ENCODE measurements at regions not wholly inside any gene's neighbourhood (a gene's known extent, or its start where the extent isn't known, plus 50 kb on each side); places are given as distances from the start of the nearest gene placed in this dataset.
"Not testable (repeated sequence)": the region's sequence is repeated elsewhere in the genome, so short reads cannot be mapped to it uniquely, and the experiment has no call there.

GRCh38 chr4:138439143-138439581 lies 197.0 kb upstream of the SLC7A11 start:
- DNase-seq, result no peak
- Mint-ChIP-seq H3K4me3 (no peak overlapping the region), H3K36me3 (no peaks in the 10 kb centered on the region), H3K9me3 (peaks cover 1 to 16% (median 8%) of the 10 kb centered on the region in 5 donors), H3K4me1 (no peaks in the 10 kb centered on the region), H3K27ac (no peak overlapping the region), H3K27me3 (peaks cover 0 to 6% of the 10 kb centered on the region in 2 donors)
- Histone ChIP-seq H3K27me3 (ENCODE audit: insufficient read depth, low read length, poor library complexity, severe bottlenecking) (no peaks in the 10 kb centered on the region), H3K36me3 (ENCODE audit: insufficient read depth, low read length) (no peaks in the 10 kb centered on the region), H3K4me3 (ENCODE audit: low read length) (no peak overlapping the region), H3K27ac (ENCODE audit: low read depth, low read length) (no peak overlapping the region), H3K4me1 (ENCODE audit: insufficient read depth, low read length) (no peaks in the 10 kb centered on the region), H3K9me3 (ENCODE audit: low read length) (no peaks in the 10 kb centered on the region)
- ChIA-PET CTCF (no interaction called here), POLR2A (no interaction called here)

- Mint-ChIP-seq H3K9me3 (peaks cover 1 to 18% (median 8%) of the 10 kb centered on the region in 5 donors), H3K4me1 (no peaks in the 10 kb centered on the region), H3K36me3 (no peaks in the 10 kb centered on the region), H3K27ac (no peak overlapping the region), H3K4me3 (no peak overlapping the region), H3K27me3 (peaks cover 0 to 6% of the 10 kb centered on the region in 2 donors)
- H3K27ac ChIP-seq (ENCODE audit: low read depth, low read length), result no peak overlapping the region
- no peaks in the 10 kb centered on the region for H3K4me1 ChIP-seq (ENCODE audit: insufficient read depth, low read length)
- no peak overlapping the region for H3K4me3 ChIP-seq (ENCODE audit: low read length)
- H3K9me3 ChIP-seq (ENCODE audit: low read length), result no peaks in the 10 kb centered on the region
- POLR2A ChIA-PET, result no interaction called here
- DNase-seq, result no peak
- CTCF ChIA-PET, result no interaction called here
- H3K27me3 ChIP-seq (ENCODE audit: insufficient read depth, low read length, poor library complexity, severe bottlenecking), result no peaks in the 10 kb centered on the region
- H3K36me3 ChIP-seq (ENCODE audit: insufficient read depth, low read length), result no peaks in the 10 kb centered on the region
These were observed 196.5 kb upstream of the SLC7A11 start for GRCh38 chr4:138438608-138439007.

DNA sequence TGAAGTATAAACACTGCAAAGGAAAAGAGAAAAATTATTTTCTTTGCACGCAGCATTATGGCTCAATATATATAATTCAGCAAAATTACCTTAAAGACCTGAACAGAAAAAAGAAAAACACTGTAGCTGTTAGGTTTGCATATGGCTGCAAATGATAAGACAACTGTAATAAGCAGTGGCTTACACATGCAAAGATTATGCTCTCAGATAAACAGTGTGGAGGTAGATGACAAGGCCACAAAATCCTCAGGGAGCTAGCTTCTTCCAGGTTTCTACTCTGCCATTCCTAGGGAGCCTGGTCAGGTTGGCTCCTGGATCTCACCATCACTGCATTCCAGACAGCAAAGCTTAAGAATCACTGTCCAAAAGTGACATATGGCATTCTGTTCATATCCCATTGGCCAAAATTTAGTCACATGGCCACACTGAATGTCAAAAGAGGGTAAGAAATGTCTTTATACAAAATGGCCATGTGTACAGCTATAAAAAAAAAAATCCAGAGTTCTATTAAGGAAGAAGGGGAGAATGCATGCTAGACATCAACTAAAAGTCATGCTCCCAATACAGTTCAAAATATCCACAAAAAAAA lies 195.2 kb upstream of the SLC7A11 start:
- Mint-ChIP-seq H3K27ac (no peak overlapping the region), H3K4me3 (no peak overlapping the region), H3K36me3 (no peaks in the 10 kb centered on the region), H3K9me3 (peaks cover 1 to 18% (median 8%) of the 10 kb centered on the region in 5 donors), H3K4me1 (no peaks in the 10 kb centered on the region), H3K27me3 (peaks cover 0 to 3% of the 10 kb centered on the region in 2 donors)
- Histone ChIP-seq H3K27ac (ENCODE audit: low read depth, low read length) (no peak overlapping the region), H3K36me3 (ENCODE audit: insufficient read depth, low read length) (no peaks in the 10 kb centered on the region), H3K4me1 (ENCODE audit: insufficient read depth, low read length) (no peaks in the 10 kb centered on the region), H3K27me3 (ENCODE audit: insufficient read depth, low read length, poor library complexity, severe bottlenecking) (no peaks in the 10 kb centered on the region), H3K4me3 (ENCODE audit: low read length) (no peak overlapping the region), H3K9me3 (ENCODE audit: low read length) (no peaks in the 10 kb centered on the region)
- ChIA-PET CTCF (no interaction called here), POLR2A (no interaction called here)
- DNase-seq, result no peak

DNA sequence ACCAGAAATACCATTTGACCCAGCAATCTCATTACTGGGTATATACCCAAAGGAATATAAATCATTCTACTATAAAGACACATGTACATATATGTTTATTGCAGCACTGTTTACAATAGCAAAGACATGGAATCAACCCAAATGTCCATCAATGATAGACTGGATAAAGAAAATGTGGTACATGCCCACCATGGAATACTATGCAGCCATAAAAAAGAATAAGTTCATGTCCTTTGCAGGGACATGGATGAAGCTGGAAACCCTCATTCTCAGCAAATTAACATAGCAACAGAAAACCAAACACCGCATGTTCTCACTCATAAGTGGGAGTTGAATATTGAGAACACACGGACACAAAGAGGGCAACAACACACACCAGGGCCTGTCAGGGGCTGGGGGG lies 193.6 kb upstream of the SLC7A11 start:
- H3K4me3 Mint-ChIP-seq; H3K4me1 ChIP-seq (ENCODE audit: insufficient read depth, low read length); H3K9me3 ChIP-seq (ENCODE audit: low read length); POLR2A ChIA-PET; H3K36me3 ChIP-seq (ENCODE audit: insufficient read depth, low read length); H3K4me3 ChIP-seq (ENCODE audit: low read length); CTCF ChIA-PET; H3K36me3 Mint-ChIP-seq; DNase-seq; H3K27me3 Mint-ChIP-seq; H3K27ac Mint-ChIP-seq; H3K27me3 ChIP-seq (ENCODE audit: insufficient read depth, low read length, poor library complexity, severe bottlenecking); H3K4me1 Mint-ChIP-seq; H3K27ac ChIP-seq (ENCODE audit: low read depth, low read length): not testable (repeated sequence)
- H3K9me3 Mint-ChIP-seq, result peaks cover 0 to 16% (median 8%) of the 10 kb centered on the region in 5 donors

DNA sequence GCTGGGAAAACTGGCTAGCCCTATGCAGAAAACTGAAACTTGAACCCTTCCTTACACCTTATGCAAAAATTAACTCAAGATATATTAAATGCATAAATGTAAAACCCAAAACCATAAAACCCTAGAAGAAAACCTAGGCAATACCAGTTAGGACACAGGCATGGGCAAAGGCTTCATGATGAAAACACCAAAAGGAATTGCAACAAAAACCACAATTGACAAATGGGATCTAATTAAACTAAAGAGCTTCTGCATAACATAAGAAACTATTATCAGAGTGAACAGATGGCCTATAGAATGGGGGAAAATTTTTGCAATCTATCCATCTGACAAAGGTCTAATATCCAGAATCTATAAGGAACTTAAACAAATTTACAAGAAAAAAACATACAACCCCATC lies 192.9 kb upstream of the SLC7A11 start:
- H3K4me1 Mint-ChIP-seq; CTCF ChIA-PET; H3K27ac Mint-ChIP-seq; H3K4me3 ChIP-seq (ENCODE audit: low read length); H3K4me3 Mint-ChIP-seq; H3K4me1 ChIP-seq (ENCODE audit: insufficient read depth, low read length); H3K9me3 ChIP-seq (ENCODE audit: low read length); H3K36me3 Mint-ChIP-seq; POLR2A ChIA-PET; H3K36me3 ChIP-seq (ENCODE audit: insufficient read depth, low read length); H3K27me3 Mint-ChIP-seq; DNase-seq; H3K27ac ChIP-seq (ENCODE audit: low read depth, low read length); H3K27me3 ChIP-seq (ENCODE audit: insufficient read depth, low read length, poor library complexity, severe bottlenecking): not testable (repeated sequence)
- peaks cover 0 to 16% (median 7%) of the 10 kb centered on the region in 5 donors for H3K9me3 Mint-ChIP-seq

DNA sequence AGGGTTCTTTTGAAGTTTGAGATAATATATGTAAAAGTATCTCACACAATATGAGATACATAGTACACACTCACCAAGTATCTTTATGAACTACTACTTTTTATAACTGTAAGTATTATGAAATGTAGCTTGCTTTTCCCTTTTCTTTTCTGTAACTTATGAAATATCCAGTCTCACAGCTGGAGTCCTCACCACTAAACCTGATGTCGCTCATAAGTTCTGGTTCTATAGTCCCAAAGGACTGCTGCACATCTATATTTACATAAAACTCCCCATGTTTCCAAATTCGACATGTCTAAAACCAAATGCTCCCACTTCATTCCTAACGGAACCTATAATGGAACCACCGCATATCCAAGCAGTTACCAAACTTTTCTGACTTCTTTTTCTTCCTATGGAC lies 186.5 kb upstream of the SLC7A11 start:
- Mint-ChIP-seq H3K9me3 (peaks cover 0 to 11% (median 5%) of the 10 kb centered on the region in 5 donors), H3K4me3 (no peak overlapping the region), H3K4me1 (no peaks in the 10 kb centered on the region), H3K27me3 (no peaks in the 10 kb centered on the region), H3K27ac (no peak overlapping the region), H3K36me3 (no peaks in the 10 kb centered on the region)
- DNase-seq, result no peak
- ChIA-PET POLR2A (no interaction called here), CTCF (no interaction called here)
- H3K27ac ChIP-seq (ENCODE audit: low read depth, low read length), result no peak overlapping the region
- no peaks in the 10 kb centered on the region for H3K4me1 ChIP-seq (ENCODE audit: insufficient read depth, low read length)
- H3K4me3 ChIP-seq (ENCODE audit: low read length), result no peak overlapping the region
- no peaks in the 10 kb centered on the region for H3K27me3 ChIP-seq (ENCODE audit: insufficient read depth, low read length, poor library complexity, severe bottlenecking)
- no peaks in the 10 kb centered on the region for H3K36me3 ChIP-seq (ENCODE audit: insufficient read depth, low read length)
- H3K9me3 ChIP-seq (ENCODE audit: low read length), result no peaks in the 10 kb centered on the region

DNA sequence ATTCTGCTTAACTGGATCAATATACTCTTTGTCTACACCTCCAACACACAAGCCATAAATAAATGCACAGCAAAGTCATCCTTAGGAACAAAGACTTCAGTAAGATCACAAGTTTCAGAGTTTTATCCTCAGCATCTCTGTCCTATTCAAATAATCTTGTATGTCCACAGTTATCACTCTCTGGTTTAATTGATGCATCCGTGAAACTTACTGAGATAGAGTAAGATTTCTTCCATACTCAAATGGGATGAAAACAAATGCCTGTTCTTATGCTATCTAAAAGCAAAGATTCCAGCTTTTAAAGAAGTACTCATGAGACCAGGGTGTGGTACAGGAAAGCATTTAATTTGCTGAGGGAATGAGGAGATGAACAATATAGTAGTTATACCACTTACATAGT lies 184.6 kb upstream of the SLC7A11 start:
- Histone ChIP-seq H3K27ac (ENCODE audit: low read depth, low read length) (no peak overlapping the region), H3K4me3 (ENCODE audit: low read length) (no peak overlapping the region), H3K4me1 (ENCODE audit: insufficient read depth, low read length) (no peaks in the 10 kb centered on the region), H3K9me3 (ENCODE audit: low read length) (no peaks in the 10 kb centered on the region), H3K27me3 (ENCODE audit: insufficient read depth, low read length, poor library complexity, severe bottlenecking) (no peaks in the 10 kb centered on the region), H3K36me3 (ENCODE audit: insufficient read depth, low read length) (no peaks in the 10 kb centered on the region)
- Mint-ChIP-seq H3K9me3 (peaks cover 0 to 2% (median 0%) of the 10 kb centered on the region in 5 donors), H3K27ac (no peak overlapping the region), H3K4me3 (no peak overlapping the region), H3K36me3 (no peaks in the 10 kb centered on the region), H3K4me1 (no peaks in the 10 kb centered on the region), H3K27me3 (no peaks in the 10 kb centered on the region)
- ChIA-PET CTCF (no interaction called here), POLR2A (no interaction called here)
- DNase-seq, result no peak

- no peak for DNase-seq
- H3K27ac Mint-ChIP-seq, result no peak overlapping the region
- Histone ChIP-seq H3K27me3 (ENCODE audit: insufficient read depth, low read length, poor library complexity, severe bottlenecking) (no peaks in the 10 kb centered on the region), H3K36me3 (ENCODE audit: insufficient read depth, low read length) (no peaks in the 10 kb centered on the region), H3K27ac (ENCODE audit: low read depth, low read length) (no peak overlapping the region), H3K4me3 (ENCODE audit: low read length) (no peak overlapping the region), H3K4me1 (ENCODE audit: insufficient read depth, low read length) (no peaks in the 10 kb centered on the region), H3K9me3 (ENCODE audit: low read length) (no peaks in the 10 kb centered on the region)
- H3K27me3 Mint-ChIP-seq, result no peaks in the 10 kb centered on the region
- H3K36me3 Mint-ChIP-seq, result no peaks in the 10 kb centered on the region
- no peaks in the 10 kb centered on the region for H3K4me1 Mint-ChIP-seq
- H3K4me3 Mint-ChIP-seq, result no peak overlapping the region
- ChIA-PET POLR2A (no interaction called here), CTCF (no interaction called here)
- peaks cover 0 to 3% (median 0%) of the 10 kb centered on the region in 5 donors for H3K9me3 Mint-ChIP-seq
These were observed 178.3 kb upstream of the SLC7A11 start for GRCh38 chr4:138420471-138420870.

GRCh38 chr4:138414202-138414601 lies 172.1 kb upstream of the SLC7A11 start:
- no peak overlapping the region for H3K27ac Mint-ChIP-seq
- Histone ChIP-seq H3K27me3 (ENCODE audit: insufficient read depth, low read length, poor library complexity, severe bottlenecking) (no peaks in the 10 kb centered on the region), H3K27ac (ENCODE audit: low read depth, low read length) (no peak overlapping the region), H3K4me1 (ENCODE audit: insufficient read depth, low read length) (no peaks in the 10 kb centered on the region), H3K4me3 (ENCODE audit: low read length) (no peak overlapping the region), H3K36me3 (ENCODE audit: insufficient read depth, low read length) (no peaks in the 10 kb centered on the region), H3K9me3 (ENCODE audit: low read length) (no peaks in the 10 kb centered on the region)
- ChIA-PET POLR2A (no interaction called here), CTCF (no interaction called here)
- no peak overlapping the region for H3K4me3 Mint-ChIP-seq
- no peaks in the 10 kb centered on the region for H3K27me3 Mint-ChIP-seq
- no peaks in the 10 kb centered on the region for H3K4me1 Mint-ChIP-seq
- DNase-seq, result no peak
- H3K9me3 Mint-ChIP-seq, result peaks cover 0 to 5% (median 0%) of the 10 kb centered on the region in 5 donors
- H3K36me3 Mint-ChIP-seq, result no peaks in the 10 kb centered on the region

All from CD8-positive, alpha-beta memory T cell (primary cell).